CD14-positive monocyte (primary cell): ENCODE measurements at regions not wholly inside any gene's neighbourhood (a gene's known extent, or its start where the extent isn't known, plus 50 kb on each side); places are given as distances from the start of the nearest gene placed in this dataset.

Source experiments
- DNase-seq, 3 donors: peaks; one replicate each; pipeline ENCODE4 v3.0.0-alpha.2; 2011 to 2022
- H2AFZ ChIP-seq: 2 replicates; pipeline ENCODE4 v1.6.0; 2012; ENCODE audit warnings: mild to moderate bottlenecking, low read depth, low read length, inconsistent platforms; ENCODE audit not compliant: insufficient read depth, poor library complexity, severe bottlenecking
- H3K27ac ChIP-seq, 2 donors: 1 replicate in 1 of 2; 2 replicates in 1 of 2; pipeline ENCODE4 v1.5.1; 2012 to 2013; ENCODE audit warnings: low read length in 2 of 2, control low read depth in 1 of 2, inconsistent platforms in 1 of 2, low read depth in 1 of 2, mild to moderate bottlenecking in 1 of 2
- H3K27me3 ChIP-seq, 2 donors: one replicate each; pipeline versions ENCODE4 v1.6.0 to v1.6.1; 2011 to 2013; ENCODE audit warnings: low read length in 2 of 2; ENCODE audit not compliant: control insufficient read depth in 2 of 2, insufficient read depth in 2 of 2
- H3K36me3 ChIP-seq, 2 donors: replicated peaks in 1 of 2; 1 replicate in 1 of 2; 2 replicates in 1 of 2; pipeline versions ENCODE4 v1.5.1 to v1.6.1; 2012 to 2013; ENCODE audit warnings: low read length in 2 of 2, control low read depth in 1 of 2, inconsistent platforms in 1 of 2, mild to moderate bottlenecking in 1 of 2; ENCODE audit not compliant: insufficient read depth in 2 of 2, control insufficient read depth in 1 of 2
- H3K4me1 ChIP-seq, 2 donors: 1 replicate in 1 of 2; 2 replicates in 1 of 2; pipeline versions ENCODE4 v1.5.1 to v1.6.1; 2012 to 2013; ENCODE audit warnings: low read length in 2 of 2, control low read depth in 1 of 2, inconsistent platforms in 1 of 2, mild to moderate bottlenecking in 1 of 2, moderate library complexity in 1 of 2; ENCODE audit not compliant: insufficient read depth in 2 of 2, control insufficient read depth in 1 of 2
- H3K4me2 ChIP-seq: replicated peaks from 2 replicates; pipeline ENCODE3; 2012; ENCODE audit warnings: low read length, moderate library complexity, mild to moderate bottlenecking; ENCODE audit not compliant: poor library complexity, severe bottlenecking; ENCODE audit errors: extremely low read depth
- H3K4me3 ChIP-seq, 3 experiments: fragments of 200-600 bp in 1 of 3; sonication (generic) in 1 of 3; replicated peaks in 1 of 3; 1 replicate in 2 of 3; 2 replicates in 1 of 3; pipeline ENCODE4 v1.5.1; 2011 to 2013; ENCODE audit warnings: low read length in 3 of 3, mild to moderate bottlenecking in 3 of 3, control low read depth in 2 of 3, low read depth in 2 of 3, inconsistent platforms in 1 of 3, moderate library complexity in 1 of 3
- H3K79me2 ChIP-seq: 2 replicates; pipeline ENCODE4 v1.6.0; 2012; ENCODE audit warnings: mild to moderate bottlenecking, control low read depth, inconsistent platforms, low read length, moderate library complexity; ENCODE audit not compliant: insufficient read depth
- H3K9ac ChIP-seq: 2 replicates; pipeline ENCODE4 v1.6.0; 2017; ENCODE audit warnings: low read length, mild to moderate bottlenecking; ENCODE audit not compliant: insufficient read depth, poor library complexity, severe bottlenecking
- H3K9me3 ChIP-seq, 2 donors: replicated peaks in 1 of 2; 1 replicate in 1 of 2; 2 replicates in 1 of 2; pipeline versions ENCODE4 v1.5.1 to v1.6.1; 2012 to 2013; ENCODE audit warnings: low read length in 2 of 2, control low read depth in 1 of 2; ENCODE audit not compliant: control insufficient read depth in 1 of 2, insufficient read depth in 1 of 2
- H4K20me1 ChIP-seq: 2 replicates; pipeline ENCODE4 v1.6.0; 2012; ENCODE audit warnings: mild to moderate bottlenecking, low read length, control low read depth, moderate library complexity; ENCODE audit not compliant: insufficient read depth
- H3K27ac Mint-ChIP-seq, 7 donors: one replicate each; pipeline ENCODE4 v1.8.0; 2020; ENCODE audit warnings: mild to moderate bottlenecking in 7 of 7, mixed read lengths in 7 of 7, moderate library complexity in 6 of 7, inconsistent platforms in 2 of 7
- H3K27me3 Mint-ChIP-seq, 3 donors: one replicate each; pipeline ENCODE4 v1.8.0; 2021 to 2022; ENCODE audit warnings: low read depth in 3 of 3, mild to moderate bottlenecking in 3 of 3, mixed read lengths in 3 of 3, moderate library complexity in 3 of 3, inconsistent platforms in 1 of 3
- H3K36me3 Mint-ChIP-seq, 2 donors: one replicate each; pipeline ENCODE4 v1.8.0; 2020; ENCODE audit warnings: mixed read lengths in 2 of 2, inconsistent platforms in 1 of 2, mild to moderate bottlenecking in 1 of 2
- H3K4me1 Mint-ChIP-seq: one replicate; pipeline ENCODE4 v1.8.0; 2020; ENCODE audit warnings: mild to moderate bottlenecking, mixed read lengths
- H3K4me3 Mint-ChIP-seq, 2 donors: one replicate each; pipeline ENCODE4 v1.8.0; 2020; ENCODE audit warnings: mild to moderate bottlenecking in 2 of 2, mixed read lengths in 2 of 2, moderate library complexity in 1 of 2
- H3K9me3 Mint-ChIP-seq, 7 donors: one replicate each; pipeline ENCODE4 v1.8.0; 2020 to 2022; ENCODE audit warnings: mixed read lengths in 7 of 7, mild to moderate bottlenecking in 6 of 7, moderate library complexity in 6 of 7, inconsistent platforms in 2 of 7
- CTCF ChIP-seq: fragments of 200-600 bp; IDR thresholded peaks from one replicate; pipeline ENCODE4 v1.8.0; 2022; ENCODE audit warnings: antibody characterized with exemption, mild to moderate bottlenecking
- WGBS: methylation state at CpG from one replicate; pipeline ENCODE4 v1.1.5; 2013; ENCODE audit warnings: missing lambda C conversion rate; ENCODE audit not compliant: insufficient coverage; 5-methylcytosine and 5-hydroxymethylcytosine counted together
- intact Hi-C, 2 donors: fragments of 100-400 bp; cut with micrococcal nuclease; formaldehyde crosslinking; loops; one replicate each; pipeline versions ENCODE4 v1.15.0 to v1.15.1; 2023

DNA sequence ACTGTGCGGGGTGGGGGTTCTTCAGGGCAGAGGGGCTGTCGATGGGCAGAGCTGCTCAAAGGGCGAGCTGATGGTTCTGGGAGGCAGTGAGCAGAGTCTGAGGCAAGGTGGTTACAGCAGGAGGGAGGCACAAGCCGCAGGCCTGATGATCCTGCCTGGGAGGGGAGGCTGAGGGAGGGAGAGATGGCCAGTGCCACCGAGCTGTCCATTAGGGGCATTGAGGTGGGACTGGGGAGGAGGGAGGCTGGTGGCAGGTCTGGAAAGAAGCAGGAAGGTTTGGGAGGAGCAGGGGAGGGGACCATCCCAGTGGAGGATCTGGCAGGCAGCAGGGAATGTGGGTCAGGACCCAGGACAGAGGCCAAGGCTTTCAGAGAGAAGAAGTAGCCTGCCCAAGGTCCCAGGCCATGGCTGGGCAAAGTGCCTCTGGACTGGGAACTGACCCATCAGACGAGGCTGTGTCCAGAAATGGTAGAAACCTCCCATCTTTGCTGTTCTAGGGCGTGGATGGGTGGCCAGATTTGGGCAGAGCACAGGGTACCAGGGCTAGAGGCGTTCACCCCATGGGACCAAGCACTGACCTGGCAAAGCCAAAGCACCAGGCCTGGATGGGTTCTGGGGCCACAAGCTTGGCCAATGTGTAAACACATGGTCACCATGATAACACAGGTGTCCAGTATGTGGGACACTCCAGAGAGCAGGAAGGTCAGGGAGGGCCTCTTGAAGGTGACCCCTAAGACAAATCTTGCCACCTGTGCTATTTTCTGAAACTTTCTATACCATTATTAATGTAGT lies 55.5 kb downstream of the INHBB start:
- Histone ChIP-seq H3K9me3 (no peaks in the 10 kb centered on the region), H3K4me3 (no peak overlapping the region), H3K27ac (no peak overlapping the region), H4K20me1 (no peaks in the 10 kb centered on the region), H3K36me3 (no peaks in the 10 kb centered on the region), H3K9ac (no peak overlapping the region), H3K4me2 (no peak overlapping the region), H2AFZ (no peak overlapping the region), H3K27me3 (no peaks in the 10 kb centered on the region), H3K79me2 (no peaks in the 10 kb centered on the region), H3K4me1 (no peaks in the 10 kb centered on the region)
- DNase-seq = no peak
- no peak for TF ChIP-seq CTCF
- intact Hi-C loops = no loop called here
- no peak overlapping the region for H3K27ac Mint-ChIP-seq
- no peak overlapping the region for H3K4me3 Mint-ChIP-seq
- H3K4me1 Mint-ChIP-seq = no peaks in the 10 kb centered on the region
- WGBS = 70% methylated on average over 8 of the region's 8 CpGs
- peaks cover 0 to 4% (median 1%) of the 10 kb centered on the region in 7 donors for H3K9me3 Mint-ChIP-seq
- H3K27me3 Mint-ChIP-seq = peaks cover 7 to 11% (median 8%) of the 10 kb centered on the region in 3 donors
- H3K36me3 Mint-ChIP-seq = no peaks in the 10 kb centered on the region

DNA sequence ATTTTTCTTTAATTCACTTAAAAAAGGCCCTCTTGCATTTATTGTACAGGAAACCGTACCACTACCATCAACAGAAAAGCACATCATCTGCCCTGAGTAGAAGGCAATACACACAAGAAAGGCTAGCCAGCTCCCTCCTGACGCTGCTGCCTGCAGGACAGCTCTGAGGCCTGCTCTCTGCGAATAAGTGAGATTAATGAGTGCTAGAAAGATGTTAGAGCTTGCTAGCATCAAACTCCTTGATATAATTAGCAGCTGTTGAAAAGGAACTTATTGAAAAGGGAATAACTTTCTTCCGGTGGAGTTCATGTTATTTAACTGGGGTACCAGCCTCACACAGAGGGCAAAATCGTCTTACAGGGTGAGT lies 56.1 kb downstream of the INHBB start:
- H3K4me3 ChIP-seq = no peak overlapping the region
- H3K9me3 ChIP-seq = no peaks in the 10 kb centered on the region
- Mint-ChIP-seq H3K4me3 (no peak overlapping the region), H3K27ac (no peak overlapping the region), H3K9me3 (peaks cover 0 to 4% (median 3%) of the 10 kb centered on the region in 7 donors), H3K27me3 (peaks cover 7 to 11% (median 11%) of the 10 kb centered on the region in 3 donors), H3K36me3 (no peaks in the 10 kb centered on the region), H3K4me1 (no peaks in the 10 kb centered on the region)
- TF ChIP-seq CTCF = no peak
- no peak overlapping the region for H2AFZ ChIP-seq
- H3K9ac ChIP-seq = no peak overlapping the region
- no peak for DNase-seq
- 79% methylated on average over 2 of the region's 5 CpGs for WGBS
- H3K79me2 ChIP-seq = no peaks in the 10 kb centered on the region
- H3K4me2 ChIP-seq = no peak overlapping the region
- H3K27ac ChIP-seq = no peak overlapping the region
- no peaks in the 10 kb centered on the region for H3K36me3 ChIP-seq
- H3K27me3 ChIP-seq = no peaks in the 10 kb centered on the region
- no peaks in the 10 kb centered on the region for H3K4me1 ChIP-seq
- intact Hi-C loops = no loop called here
- no peaks in the 10 kb centered on the region for H4K20me1 ChIP-seq
